H9 (cell line): ENCODE measurements at regions not wholly inside any gene's neighbourhood (a gene's known extent, or its start where the extent isn't known, plus 50 kb on each side); places are given as distances from the start of the nearest gene placed in this dataset.

Source experiments
- DNase-seq: peaks from one replicate; pipeline ENCODE4 v3.0.0-alpha.2; 2017
- H2AFZ ChIP-seq: one replicate; pipeline ENCODE4 v1.6.1; 2013; ENCODE audit warnings: mild to moderate bottlenecking, low read length, control low read depth, moderate library complexity
- H2AK5ac ChIP-seq: 2 replicates; pipeline ENCODE4 v1.6.1; 2013; ENCODE audit warnings: low read length, control low read depth, mixed read lengths; ENCODE audit not compliant: insufficient read length
- H2BK120ac ChIP-seq: one replicate; pipeline ENCODE4 v1.6.1; 2013; ENCODE audit warnings: low read depth, mild to moderate bottlenecking, low read length, control low read depth, inconsistent platforms; ENCODE audit not compliant: poor library complexity, severe bottlenecking
- H2BK12ac ChIP-seq: 2 replicates; pipeline ENCODE4 v1.6.1; 2013; ENCODE audit warnings: low read length, control low read depth, mixed read lengths, low read depth; ENCODE audit not compliant: insufficient read length
- H2BK15ac ChIP-seq: 2 replicates; pipeline ENCODE4 v1.6.1; 2013; ENCODE audit warnings: low read depth, low read length, control low read depth
- H2BK20ac ChIP-seq: one replicate; pipeline ENCODE4 v1.6.1; 2013; ENCODE audit warnings: low read depth, mild to moderate bottlenecking, low read length, control low read depth, inconsistent platforms; ENCODE audit not compliant: poor library complexity, severe bottlenecking
- H2BK5ac ChIP-seq: 2 replicates; pipeline ENCODE4 v1.6.1; 2013; ENCODE audit warnings: low read length, control low read depth, mixed read lengths; ENCODE audit not compliant: insufficient read length
- H3K14ac ChIP-seq: 2 replicates; pipeline ENCODE4 v1.6.1; 2013; ENCODE audit warnings: low read length, control low read depth; ENCODE audit not compliant: insufficient read depth
- H3K18ac ChIP-seq: 2 replicates; pipeline ENCODE4 v1.6.1; 2013; ENCODE audit warnings: low read depth, mild to moderate bottlenecking, mixed read lengths, low read length, control low read depth; ENCODE audit not compliant: insufficient read length
- H3K23ac ChIP-seq: 2 replicates; pipeline ENCODE4 v1.6.1; 2013; ENCODE audit warnings: low read length, control low read depth, mixed read lengths, low read depth; ENCODE audit not compliant: insufficient read length
- H3K23me2 ChIP-seq: 2 replicates; pipeline ENCODE4 v1.6.1; 2013; ENCODE audit warnings: low read depth, mild to moderate bottlenecking, mixed read lengths, low read length, control low read depth; ENCODE audit not compliant: insufficient read length, poor library complexity, severe bottlenecking
- H3K27ac ChIP-seq: 2 replicates; pipeline ENCODE4 v1.5.1; 2013; ENCODE audit warnings: low read length, control low read depth, mixed read lengths, low read depth; ENCODE audit not compliant: insufficient read length
- H3K27me3 ChIP-seq: 2 replicates; pipeline ENCODE4 v1.6.1; 2013; ENCODE audit warnings: low read length, control low read depth, inconsistent platforms; ENCODE audit not compliant: insufficient read depth
- H3K4ac ChIP-seq: 2 replicates; pipeline ENCODE4 v1.6.1; 2013; ENCODE audit warnings: low read depth, mild to moderate bottlenecking, control low read depth, inconsistent platforms, low read length, moderate library complexity
- H3K4me1 ChIP-seq: 2 replicates; pipeline ENCODE4 v1.6.1; 2013; ENCODE audit warnings: low read length, control low read depth, inconsistent platforms; ENCODE audit not compliant: insufficient read depth
- H3K4me2 ChIP-seq: 2 replicates; pipeline ENCODE4 v1.6.1; 2013; ENCODE audit warnings: low read length, control low read depth, mixed read lengths; ENCODE audit not compliant: insufficient read length, insufficient read depth
- H3K56ac ChIP-seq: 2 replicates; pipeline ENCODE4 v1.6.1; 2013; ENCODE audit warnings: low read depth, mild to moderate bottlenecking, mixed read lengths, low read length, control low read depth; ENCODE audit not compliant: insufficient read length
- H3K79me1 ChIP-seq: 2 replicates; pipeline ENCODE4 v1.6.1; 2013; ENCODE audit warnings: low read depth, mild to moderate bottlenecking, moderate library complexity, low read length, control low read depth, inconsistent platforms; ENCODE audit not compliant: insufficient read depth, poor library complexity, severe bottlenecking
- H3K79me2 ChIP-seq: 2 replicates; pipeline ENCODE4 v1.6.1; 2013; ENCODE audit warnings: low read length, control low read depth, inconsistent platforms; ENCODE audit not compliant: insufficient read depth
- H3K9ac ChIP-seq: 2 replicates; pipeline ENCODE4 v1.6.1; 2013; ENCODE audit warnings: low read length, control low read depth, mixed read lengths; ENCODE audit not compliant: insufficient read length; ENCODE audit errors: extremely low read depth
- H3K9me3 ChIP-seq: one replicate; pipeline ENCODE4 v1.6.1; 2013; ENCODE audit warnings: low read depth, low read length, inconsistent platforms; ENCODE audit not compliant: control insufficient read depth
- H3T11ph ChIP-seq: one replicate; pipeline ENCODE4 v1.6.1; 2013; ENCODE audit warnings: mild to moderate bottlenecking, low read length, control low read depth, inconsistent platforms
- H4K20me1 ChIP-seq: one replicate; pipeline ENCODE4 v1.6.1; 2013; ENCODE audit not compliant: control insufficient read depth, insufficient read length, insufficient read depth
- H4K5ac ChIP-seq: 2 replicates; pipeline ENCODE4 v1.6.1; 2013; ENCODE audit warnings: low read depth, mild to moderate bottlenecking, mixed read lengths, low read length, control low read depth; ENCODE audit not compliant: insufficient read length
- H4K8ac ChIP-seq: replicated peaks from 2 replicates; pipeline ENCODE4 v1.6.1; 2013; ENCODE audit warnings: low read length, control low read depth, mixed read lengths, low read depth; ENCODE audit not compliant: insufficient read length
- H4K91ac ChIP-seq: 2 replicates; pipeline ENCODE4 v1.6.1; 2013; ENCODE audit warnings: low read depth, mild to moderate bottlenecking, moderate library complexity, mixed read lengths, low read length, control low read depth; ENCODE audit not compliant: insufficient read length
- H3K27ac Mint-ChIP-seq, 3 experiments: 2 replicates in 2 of 3; 3 replicates in 1 of 3; pipeline ENCODE4 v1.8.0; 2020 to 2021; ENCODE audit warnings: mixed read lengths in 3 of 3, mild to moderate bottlenecking in 1 of 3, moderate library complexity in 1 of 3
- H3K27me3 Mint-ChIP-seq: 2 replicates; pipeline ENCODE4 v1.8.0; 2021; ENCODE audit warnings: low read depth, mild to moderate bottlenecking, moderate library complexity, mixed read lengths
- H3K36me3 Mint-ChIP-seq, 3 experiments: 2 replicates in 2 of 3; 3 replicates in 1 of 3; pipeline ENCODE4 v1.8.0; 2020 to 2021; ENCODE audit warnings: low read depth in 3 of 3, mixed read lengths in 3 of 3; ENCODE audit not compliant: insufficient read depth in 1 of 3
- H3K4me1 Mint-ChIP-seq, 2 experiments: 2 replicates each; pipeline ENCODE4 v1.8.0; 2020; ENCODE audit warnings: mixed read lengths in 2 of 2
- H3K4me3 Mint-ChIP-seq, 2 experiments: 2 replicates in 1 of 2; 3 replicates in 1 of 2; pipeline ENCODE4 v1.8.0; 2020 to 2021; ENCODE audit warnings: mild to moderate bottlenecking in 2 of 2, mixed read lengths in 2 of 2, moderate library complexity in 1 of 2
- H3K9me3 Mint-ChIP-seq, 2 experiments: 2 replicates in 1 of 2; 3 replicates in 1 of 2; pipeline ENCODE4 v1.8.0; 2020; ENCODE audit warnings: mild to moderate bottlenecking in 2 of 2, mixed read lengths in 2 of 2, moderate library complexity in 1 of 2
- TF ChIP-seq, protein P1 (sequence below): fragments of 200-600 bp; sonication (generic); conservative IDR thresholded peaks from 3 replicates; pipeline ENCODE4 v1.8.0; 2021; ENCODE audit warnings: antibody characterized with exemption, mild to moderate bottlenecking

DNA sequence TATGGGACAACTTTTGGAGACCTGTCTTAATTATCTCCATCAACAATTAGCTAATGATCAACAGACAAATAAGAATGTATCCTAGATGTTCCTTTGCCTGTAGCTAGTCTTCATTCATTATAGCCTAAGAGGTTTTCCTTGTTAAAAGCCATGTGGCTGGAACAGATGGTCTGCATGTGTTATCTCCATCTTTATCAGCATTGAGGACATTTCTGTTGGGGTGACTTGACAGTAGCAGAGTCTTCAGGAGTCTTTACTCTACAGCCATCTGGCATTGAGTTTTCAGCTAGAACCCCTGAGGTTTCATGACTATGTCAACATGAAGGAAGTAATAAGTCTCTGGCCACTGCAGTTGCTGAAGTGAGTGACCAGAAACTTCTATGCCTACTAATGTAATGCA lies 106.6 kb upstream of the TLE4 start:
- Histone ChIP-seq H3K4me2 (no peak overlapping the region), H3K27me3 (no peaks in the 10 kb centered on the region), H3K79me2 (no peaks in the 10 kb centered on the region), H2BK120ac (no peak overlapping the region), H2BK20ac (no peak overlapping the region), H3K23me2 (no peaks in the 10 kb centered on the region), H3K9me3 (no peaks in the 10 kb centered on the region), H3K4ac (no peak overlapping the region), H4K20me1 (no peaks in the 10 kb centered on the region), H2AFZ (no peak overlapping the region), H3K4me1 (no peaks in the 10 kb centered on the region), H3K14ac (no peak overlapping the region), H3K56ac (no peak overlapping the region), H3T11ph (no peak overlapping the region), H3K9ac (no peak overlapping the region), H4K8ac (no peak overlapping the region), H2AK5ac (no peak overlapping the region), H2BK5ac (no peak overlapping the region), H2BK12ac (no peak overlapping the region), H3K79me1 (no peaks in the 10 kb centered on the region), H4K5ac (no peak overlapping the region), H4K91ac (no peak overlapping the region), H3K23ac (no peak overlapping the region), H3K18ac (no peak overlapping the region), H3K27ac (no peak overlapping the region), H2BK15ac (no peak overlapping the region)
- no peaks in the 10 kb centered on the region for H3K36me3 Mint-ChIP-seq
- H3K27ac Mint-ChIP-seq = no peak overlapping the region
- no peaks in the 10 kb centered on the region; a peak in 1 of 4 replicates for H3K4me1 Mint-ChIP-seq
- H3K27me3 Mint-ChIP-seq = no peaks in the 10 kb centered on the region
- TF ChIP-seq, protein P1, sequence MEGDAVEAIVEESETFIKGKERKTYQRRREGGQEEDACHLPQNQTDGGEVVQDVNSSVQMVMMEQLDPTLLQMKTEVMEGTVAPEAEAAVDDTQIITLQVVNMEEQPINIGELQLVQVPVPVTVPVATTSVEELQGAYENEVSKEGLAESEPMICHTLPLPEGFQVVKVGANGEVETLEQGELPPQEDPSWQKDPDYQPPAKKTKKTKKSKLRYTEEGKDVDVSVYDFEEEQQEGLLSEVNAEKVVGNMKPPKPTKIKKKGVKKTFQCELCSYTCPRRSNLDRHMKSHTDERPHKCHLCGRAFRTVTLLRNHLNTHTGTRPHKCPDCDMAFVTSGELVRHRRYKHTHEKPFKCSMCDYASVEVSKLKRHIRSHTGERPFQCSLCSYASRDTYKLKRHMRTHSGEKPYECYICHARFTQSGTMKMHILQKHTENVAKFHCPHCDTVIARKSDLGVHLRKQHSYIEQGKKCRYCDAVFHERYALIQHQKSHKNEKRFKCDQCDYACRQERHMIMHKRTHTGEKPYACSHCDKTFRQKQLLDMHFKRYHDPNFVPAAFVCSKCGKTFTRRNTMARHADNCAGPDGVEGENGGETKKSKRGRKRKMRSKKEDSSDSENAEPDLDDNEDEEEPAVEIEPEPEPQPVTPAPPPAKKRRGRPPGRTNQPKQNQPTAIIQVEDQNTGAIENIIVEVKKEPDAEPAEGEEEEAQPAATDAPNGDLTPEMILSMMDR = no peak
- no peak for DNase-seq
- H3K9me3 Mint-ChIP-seq = no peaks in the 10 kb centered on the region
- H3K4me3 Mint-ChIP-seq = no peak overlapping the region
